DND-41 (cell line): ENCODE measurements at regions not wholly inside any gene's neighbourhood (a gene's known extent, or its start where the extent isn't known, plus 50 kb on each side); places are given as distances from the start of the nearest gene placed in this dataset.

Experiments used
- CTCF ChIP-seq: IDR thresholded peaks from 2 replicates; pipeline ENCODE4 v1.5.1; 2012; ENCODE audit warnings: borderline replicate concordance, low read length, moderate library complexity, mild to moderate bottlenecking; ENCODE audit not compliant: poor library complexity, severe bottlenecking; ENCODE audit errors: extremely low read depth
- EZH2 ChIP-seq: IDR thresholded peaks from 3 replicates; pipeline ENCODE4 v1.6.1; 2012; ENCODE audit warnings: borderline replicate concordance, low read depth, mild to moderate bottlenecking, moderate library complexity, low read length, inconsistent platforms; ENCODE audit not compliant: severe bottlenecking

GRCh38 chr5:7244208-7244607 is 151.7 kb upstream of the ADCY2 start:
- TF ChIP-seq CTCF (no peak), EZH2 (no peak)
